PC-9 (cell line): ENCODE measurements at regions not wholly inside any gene's neighbourhood (a gene's known extent, or its start where the extent isn't known, plus 50 kb on each side); places are given as distances from the start of the nearest gene placed in this dataset.

ENCODE experiments used
- BruUV-seq: library from RNA; stranded (reverse); fragments of 400-500 nt; replicated peaks from 2 replicates; lab custom pipeline; 2021; lab: Mats Ljungman, UMichigan
- CTCF ChIA-PET: fragments of 300-600 bp; sonication (Branson Sonifier 250); formaldehyde crosslinking; loops from one replicate; lab custom pipeline; 2022; ENCODE audit warnings: antibody characterized with exemption; lab: Charles Lee
- POLR2A ChIA-PET: fragments of 300-600 bp; sonication (Branson Sonifier 250); formaldehyde crosslinking; loops from one replicate; lab custom pipeline; 2022; ENCODE audit warnings: antibody characterized with exemption; ENCODE audit not compliant: unreplicated experiment; lab: Charles Lee
- DNase-seq, 2 experiments: peaks; one replicate each; pipeline versions ENCODE4 v3.0.0 to v3.0.0-alpha.2; 2015 to 2022; ENCODE audit warnings: mixed read lengths in 1 of 2
- H2AFZ ChIP-seq: fragments of 200-600 bp; sonication (generic); 2 replicates; pipeline ENCODE4 v1.8.1; 2017; ENCODE audit warnings: antibody characterized with exemption
- H3F3A ChIP-seq: fragments of 200-600 bp; sonication (generic); 2 replicates; pipeline ENCODE4 v1.8.1; 2017; ENCODE audit warnings: antibody characterized with exemption, mild to moderate bottlenecking, low read depth; ENCODE audit not compliant: insufficient read depth
- H3K27ac ChIP-seq: fragments of 200-600 bp; sonication (generic); 2 replicates; pipeline ENCODE4 v1.6.1; 2016; ENCODE audit warnings: mixed run types
- H3K27me3 ChIP-seq: fragments of 200-600 bp; sonication (generic); 2 replicates; pipeline ENCODE4 v1.6.1; 2016; ENCODE audit warnings: low read depth, mixed run types; ENCODE audit not compliant: insufficient read depth
- H3K36me3 ChIP-seq: fragments of 200-600 bp; sonication (generic); 2 replicates; pipeline ENCODE4 v1.6.1; 2016; ENCODE audit warnings: low read depth, mixed run types
- H3K4me1 ChIP-seq: fragments of 200-600 bp; sonication (generic); replicated peaks from 2 replicates; pipeline ENCODE4 v1.6.1; 2016; ENCODE audit warnings: mixed run types; ENCODE audit not compliant: insufficient read depth
- H3K4me2 ChIP-seq: fragments of 200-600 bp; sonication (generic); 2 replicates; pipeline ENCODE4 v1.6.1; 2017; ENCODE audit warnings: mixed run types
- H3K4me3 ChIP-seq: fragments of 200-600 bp; sonication (generic); 2 replicates; pipeline ENCODE4 v1.6.1; 2016; ENCODE audit warnings: mixed run types
- H3K79me2 ChIP-seq: fragments of 200-600 bp; sonication (generic); 2 replicates; pipeline ENCODE4 v1.6.1; 2017; ENCODE audit warnings: low read depth, mixed run types
- H3K9me2 ChIP-seq: fragments of 200-600 bp; sonication (generic); 2 replicates; pipeline ENCODE4 v1.8.1; 2017; ENCODE audit warnings: mild to moderate bottlenecking; ENCODE audit not compliant: insufficient read depth
- H3K9me3 ChIP-seq: fragments of 200-600 bp; sonication (generic); 2 replicates; pipeline ENCODE4 v1.8.1; 2016; ENCODE audit warnings: low read depth; ENCODE audit not compliant: insufficient read depth
- H4K20me1 ChIP-seq: fragments of 200-600 bp; sonication (generic); 2 replicates; pipeline ENCODE4 v1.8.1; 2017; ENCODE audit not compliant: insufficient read depth
- EZH2 ChIP-seq: fragments of 200-600 bp; sonication (generic); IDR thresholded peaks from 2 replicates; pipeline ENCODE4 v1.8.0; 2017; ENCODE audit warnings: antibody characterized with exemption, low read depth
- intact Hi-C: fragments of 100-400 bp; cut with micrococcal nuclease; formaldehyde crosslinking; loops from one replicate; pipeline ENCODE4 v1.10.0; 2022; ENCODE audit not compliant: unreplicated experiment
- TF ChIP-seq, protein P1 (sequence below): fragments of 200-600 bp; sonication (generic); conservative IDR thresholded peaks from 2 replicates; pipeline ENCODE4 v1.6.1; 2017; ENCODE audit warnings: mixed run types, antibody characterized with exemption, mild to moderate bottlenecking, moderate library complexity

DNA sequence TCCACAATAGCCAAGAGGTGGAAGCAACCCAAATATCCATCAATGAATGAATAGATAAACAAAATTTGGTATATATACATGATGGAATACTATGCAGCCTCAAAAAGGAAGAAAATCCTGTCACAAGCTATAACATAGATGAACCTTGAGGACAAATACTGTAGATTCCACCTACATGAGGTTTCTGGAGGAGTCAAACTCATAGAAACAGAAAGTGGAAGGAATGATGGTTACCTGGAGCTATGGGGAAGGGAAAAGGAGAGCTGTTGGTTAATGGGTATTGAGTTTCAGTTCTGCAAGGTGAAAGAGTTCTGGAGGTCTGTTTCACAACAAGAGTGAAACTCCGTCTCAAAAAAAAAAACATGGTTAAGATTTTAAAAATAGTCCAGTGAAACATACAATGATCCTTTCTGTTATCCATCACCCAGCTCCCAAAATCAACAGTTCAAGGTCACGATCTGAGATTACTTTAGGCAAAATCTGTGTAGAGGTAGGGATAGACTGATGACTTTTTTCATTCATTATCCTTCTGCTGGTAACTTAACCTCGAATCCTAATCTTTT is 80.8 kb upstream of the HNRNPU start:
- no peaks in the 10 kb centered on the region for H3K9me2 ChIP-seq
- no peaks in the 10 kb centered on the region for H4K20me1 ChIP-seq
- no peak overlapping the region for H2AFZ ChIP-seq
- H3K27ac ChIP-seq: no peak overlapping the region
- intact Hi-C loops: no loop called here
- H3K4me1 ChIP-seq: no peaks in the 10 kb centered on the region
- no peaks in the 10 kb centered on the region for H3F3A ChIP-seq
- no TSS peak for BruUV-seq
- TF ChIP-seq EZH2: no peak
- TF ChIP-seq, protein P1, sequence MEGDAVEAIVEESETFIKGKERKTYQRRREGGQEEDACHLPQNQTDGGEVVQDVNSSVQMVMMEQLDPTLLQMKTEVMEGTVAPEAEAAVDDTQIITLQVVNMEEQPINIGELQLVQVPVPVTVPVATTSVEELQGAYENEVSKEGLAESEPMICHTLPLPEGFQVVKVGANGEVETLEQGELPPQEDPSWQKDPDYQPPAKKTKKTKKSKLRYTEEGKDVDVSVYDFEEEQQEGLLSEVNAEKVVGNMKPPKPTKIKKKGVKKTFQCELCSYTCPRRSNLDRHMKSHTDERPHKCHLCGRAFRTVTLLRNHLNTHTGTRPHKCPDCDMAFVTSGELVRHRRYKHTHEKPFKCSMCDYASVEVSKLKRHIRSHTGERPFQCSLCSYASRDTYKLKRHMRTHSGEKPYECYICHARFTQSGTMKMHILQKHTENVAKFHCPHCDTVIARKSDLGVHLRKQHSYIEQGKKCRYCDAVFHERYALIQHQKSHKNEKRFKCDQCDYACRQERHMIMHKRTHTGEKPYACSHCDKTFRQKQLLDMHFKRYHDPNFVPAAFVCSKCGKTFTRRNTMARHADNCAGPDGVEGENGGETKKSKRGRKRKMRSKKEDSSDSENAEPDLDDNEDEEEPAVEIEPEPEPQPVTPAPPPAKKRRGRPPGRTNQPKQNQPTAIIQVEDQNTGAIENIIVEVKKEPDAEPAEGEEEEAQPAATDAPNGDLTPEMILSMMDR: no peak
- CTCF ChIA-PET: no interaction called here
- no peak overlapping the region for H3K4me2 ChIP-seq
- DNase-seq: no peak
- H3K36me3 ChIP-seq: no peaks in the 10 kb centered on the region
- POLR2A ChIA-PET: no interaction called here
- no peaks in the 10 kb centered on the region for H3K9me3 ChIP-seq
- no peak overlapping the region for H3K4me3 ChIP-seq
- H3K27me3 ChIP-seq: no peaks in the 10 kb centered on the region
- no peaks in the 10 kb centered on the region for H3K79me2 ChIP-seq

- H3K4me2 ChIP-seq: no peak overlapping the region
- intact Hi-C loops: no loop called here
- H3K79me2 ChIP-seq: no peaks in the 10 kb centered on the region
- no peak overlapping the region for H2AFZ ChIP-seq
- ChIA-PET CTCF (no interaction called here), POLR2A (no interaction called here)
- TF ChIP-seq EZH2: no peak
- TF ChIP-seq, protein P1: no peak
- H3F3A ChIP-seq: no peaks in the 10 kb centered on the region
- H3K27ac ChIP-seq: no peak overlapping the region
- H3K4me1 ChIP-seq: no peaks in the 10 kb centered on the region
- H3K27me3 ChIP-seq: no peaks in the 10 kb centered on the region
- H3K9me3 ChIP-seq: no peaks in the 10 kb centered on the region
- DNase-seq: no peak
- no peak overlapping the region for H3K4me3 ChIP-seq
- no peaks in the 10 kb centered on the region for H4K20me1 ChIP-seq
- H3K36me3 ChIP-seq: no peaks in the 10 kb centered on the region
- H3K9me2 ChIP-seq: no peaks in the 10 kb centered on the region
- no TSS peak for BruUV-seq
Observed at GRCh38 chr1:244941121-244941520, 76.8 kb upstream of the HNRNPU start.

DNA sequence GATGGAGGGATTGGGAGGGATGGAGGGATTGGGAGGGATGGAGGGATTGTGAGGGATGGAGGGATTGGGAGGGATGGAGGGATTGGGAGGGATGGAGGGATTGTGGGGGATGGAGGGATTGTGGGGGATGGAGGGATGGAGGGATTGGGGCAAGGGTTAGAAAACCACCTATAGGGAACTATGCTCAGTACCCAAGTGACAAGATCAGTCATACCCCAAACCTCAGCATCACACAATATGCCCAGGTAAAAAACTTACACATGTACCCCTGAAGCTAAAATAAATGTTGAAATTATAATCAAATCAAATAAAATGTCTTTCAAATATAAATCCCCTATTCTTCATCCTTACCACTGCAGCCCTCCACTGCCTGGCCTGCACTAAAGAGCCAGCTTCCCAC is 72.8 kb upstream of the HNRNPU start:
- H3K4me2 ChIP-seq: no peak overlapping the region
- no peak for DNase-seq
- no TSS peak for BruUV-seq
- H3K9me3 ChIP-seq: no peaks in the 10 kb centered on the region
- no peaks in the 10 kb centered on the region for H3K4me1 ChIP-seq
- intact Hi-C loops: no loop called here
- no peak overlapping the region for H3K27ac ChIP-seq
- H3K27me3 ChIP-seq: no peaks in the 10 kb centered on the region
- H3K36me3 ChIP-seq: no peaks in the 10 kb centered on the region
- H3K9me2 ChIP-seq: no peaks in the 10 kb centered on the region
- H3K4me3 ChIP-seq: no peak overlapping the region
- H4K20me1 ChIP-seq: no peaks in the 10 kb centered on the region
- POLR2A ChIA-PET: no interaction called here
- H3F3A ChIP-seq: no peaks in the 10 kb centered on the region
- no peak for TF ChIP-seq EZH2
- TF ChIP-seq, protein P1: no peak
- H2AFZ ChIP-seq: no peak overlapping the region
- CTCF ChIA-PET: no interaction called here
- H3K79me2 ChIP-seq: no peaks in the 10 kb centered on the region
